Stomach (tissue), 8 donors: ENCODE measurements at regions not wholly inside any gene's neighbourhood (a gene's known extent, or its start where the extent isn't known, plus 50 kb on each side); places are given as distances from the start of the nearest gene placed in this dataset.

Experiments used
- DNase-seq, 2 donors: peaks; one replicate each; pipeline versions ENCODE4 v3.0.0 to v3.0.0-alpha.2; 2013 to 2019
- H3K27ac ChIP-seq, 5 donors: fragments of 200-600 bp in 4 of 5; sonication (generic) in 4 of 5; one replicate each; pipeline ENCODE4 v1.5.1; 2013 to 2019; ENCODE audit warnings: mild to moderate bottlenecking in 1 of 5, moderate library complexity in 1 of 5
- H3K27me3 ChIP-seq, 3 donors: fragments of 200-600 bp; sonication (generic); one replicate each; pipeline ENCODE4 v1.5.1; 2017 to 2019; ENCODE audit warnings: mixed run types in 1 of 3
- H3K36me3 ChIP-seq, 4 donors: fragments of 200-600 bp; sonication (generic); 1 replicate in 3 of 4; 2 replicates in 1 of 4; pipeline ENCODE4 v1.5.1; 2016 to 2019
- H3K4me1 ChIP-seq, 4 donors: fragments of 200-600 bp; sonication (generic); one replicate each; pipeline ENCODE4 v1.5.1; 2016 to 2019
- H3K4me3 ChIP-seq, 4 donors: fragments of 200-600 bp; sonication (generic) in 3 of 4; one replicate each; pipeline ENCODE4 v1.5.1; 2016 to 2019; ENCODE audit warnings: mild to moderate bottlenecking in 1 of 4
- H3K9me3 ChIP-seq, 4 donors: fragments of 200-600 bp; sonication (generic); one replicate each; pipeline ENCODE4 v1.5.1; 2016 to 2019
- CTCF ChIP-seq, 7 experiments: fragments of 450-650 bp in 4 of 7; fragments of 200-600 bp in 3 of 7; sonication (generic) in 3 of 7; IDR thresholded peaks; one replicate each; pipeline ENCODE4 v1.5.1; 2016 to 2019; ENCODE audit warnings: antibody characterized with exemption in 7 of 7, control low read depth in 2 of 7, mild to moderate bottlenecking in 1 of 7
- EP300 ChIP-seq: sonication (generic); formaldehyde crosslinking; IDR thresholded peaks from one replicate; pipeline ENCODE4 v1.6.1; 2017; ENCODE audit warnings: antibody characterized with exemption
- POLR2A ChIP-seq, 4 donors: fragments of 450-650 bp; IDR thresholded peaks; one replicate each; pipeline ENCODE4 v1.6.1; 2016; ENCODE audit warnings: antibody characterized with exemption in 4 of 4, control low read depth in 2 of 4, mild to moderate bottlenecking in 1 of 4, moderate library complexity in 1 of 4
- POLR2AphosphoS5 ChIP-seq, 3 donors: sonication (generic); formaldehyde crosslinking; IDR thresholded peaks; one replicate each; pipeline ENCODE4 v1.6.1; 2016; ENCODE audit warnings: antibody characterized with exemption in 3 of 3
- WGBS, 5 donors: extraction: QIAGEN DNeasy Blood & Tissue Kit in 3 of 5; methylation state at CpG; one replicate each; pipeline versions ENCODE4 v1.1.5 to v1.1.7; 2013 to 2018; 5-methylcytosine and 5-hydroxymethylcytosine counted together
- intact Hi-C: fragments of 100-400 bp; cut with DNase I; formaldehyde crosslinking; loops from one replicate; pipeline ENCODE4 v1.15.1; 2023; ENCODE audit warnings: low total_unique reads
- donor health status: healthy with polysubstance abuse.
- donor health status: Bipolar disorder and iron deficiency.
- donor health status: healthy.

DNA sequence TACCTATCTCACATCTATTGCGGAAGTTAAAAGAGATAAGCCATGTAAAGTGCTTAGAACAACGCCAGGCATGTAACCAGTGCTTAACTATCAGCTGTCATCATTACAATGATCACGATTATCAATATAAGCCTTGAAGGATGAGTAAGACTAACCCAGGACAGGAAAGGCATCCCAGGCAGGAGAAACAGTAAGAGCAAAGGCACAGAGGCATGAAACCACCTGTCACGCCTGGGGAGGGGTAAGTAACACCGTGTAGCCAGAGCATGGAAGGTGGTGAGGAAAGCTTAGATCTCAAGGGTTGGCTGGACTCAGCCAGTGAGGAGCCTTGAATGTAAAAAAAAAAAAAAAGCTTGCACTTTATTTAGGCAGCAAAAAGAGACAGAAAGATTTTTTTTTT, 71.7 kb upstream of the NOCT start:
- no peaks in the 10 kb centered on the region for H3K9me3 ChIP-seq
- 84 to 94% (median 88%) methylated on average over 5 of the region's 5 CpGs for WGBS, 5 donors
- H3K27ac ChIP-seq, result no peak overlapping the region
- H3K36me3 ChIP-seq, result no peaks in the 10 kb centered on the region
- TF ChIP-seq POLR2AphosphoS5 (IDR thresholded peaks at IDR 0.05), result no peak
- TF ChIP-seq EP300, result no peak
- intact Hi-C loops, result no loop called here
- DNase-seq, result no peak
- H3K4me1 ChIP-seq, result no peaks in the 10 kb centered on the region
- H3K4me3 ChIP-seq, result no peak overlapping the region
- H3K27me3 ChIP-seq, result no peaks in the 10 kb centered on the region

GRCh38 chr4:138941037-138941436, 74.5 kb upstream of the NOCT start:
- TF ChIP-seq POLR2AphosphoS5 (IDR thresholded peaks at IDR 0.05) (no peak), POLR2A (IDR thresholded peaks at IDR 0.05) (no peak), CTCF (IDR thresholded peaks at IDR 0.05) (no peak), EP300 (no peak)
- H3K27me3 ChIP-seq, result no peaks in the 10 kb centered on the region
- 91 to 96% (median 93%) methylated on average over 1 of the region's 1 CpG for WGBS, 5 donors
- H3K4me1 ChIP-seq, result peaks cover 0 to 5% (median 2%) of the 10 kb centered on the region in 4 donors
- H3K27ac ChIP-seq, result no peak overlapping the region
- intact Hi-C loops, result no loop called here
- H3K4me3 ChIP-seq, result no peak overlapping the region
- no peaks in the 10 kb centered on the region for H3K36me3 ChIP-seq
- no peak for DNase-seq
- no peaks in the 10 kb centered on the region for H3K9me3 ChIP-seq

DNA sequence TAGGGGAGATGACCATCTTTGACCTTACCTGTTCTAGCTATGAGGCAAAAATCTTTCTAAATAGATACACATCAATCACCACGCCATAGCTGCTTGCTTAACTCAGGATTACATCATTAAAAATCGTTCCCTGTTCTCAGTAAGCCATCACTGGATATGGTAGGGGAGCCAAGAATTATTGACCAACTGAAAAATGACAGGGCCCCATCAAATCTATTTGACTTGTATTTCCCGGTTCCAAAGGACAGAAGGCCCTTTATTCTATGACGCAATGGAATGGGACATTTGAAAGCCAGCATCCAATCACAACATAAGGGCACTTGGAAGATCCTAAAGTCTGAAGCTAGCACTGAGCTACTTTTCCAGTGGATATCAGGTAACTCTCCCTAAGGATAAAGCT, 75.6 kb upstream of the NOCT start:
- intact Hi-C loops, result no loop called here
- 45 to 58% (median 54%) methylated on average over 4 of the region's 4 CpGs for WGBS, 5 donors
- Histone ChIP-seq H3K4me3 (no peak overlapping the region), H3K9me3 (no peaks in the 10 kb centered on the region), H3K27me3 (no peaks in the 10 kb centered on the region), H3K4me1 (peaks cover 0 to 5% (median 2%) of the 10 kb centered on the region in 4 donors), H3K36me3 (no peaks in the 10 kb centered on the region), H3K27ac (no peak overlapping the region)
- no peak for TF ChIP-seq POLR2AphosphoS5 (IDR thresholded peaks at IDR 0.05)
- no peak for TF ChIP-seq CTCF (IDR thresholded peaks at IDR 0.05)
- TF ChIP-seq EP300, result no peak
- no peak for TF ChIP-seq POLR2A (IDR thresholded peaks at IDR 0.05)
- no peak for DNase-seq

DNA sequence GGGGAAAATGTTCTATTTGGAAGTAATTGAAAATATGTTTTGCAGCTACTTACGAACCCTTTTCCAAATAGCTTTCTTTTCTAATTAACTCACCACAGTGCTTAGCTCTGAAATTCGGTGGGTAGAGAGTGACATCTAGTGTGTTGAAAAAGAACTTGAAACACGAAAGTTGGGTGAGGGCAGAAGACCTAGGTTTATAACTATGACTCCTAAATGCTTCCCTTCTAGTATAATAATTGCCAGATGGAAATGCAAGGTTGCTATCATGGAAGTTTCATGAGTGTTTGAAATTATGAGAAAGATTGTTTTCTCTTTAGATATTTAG, 77.3 kb upstream of the NOCT start:
- 3 to 10% (median 7%) methylated on average over 3 of the region's 3 CpGs for WGBS, 5 donors
- H3K27me3 ChIP-seq, result no peaks in the 10 kb centered on the region
- peak in 1 of 2 donors; percentile 67 for DNase-seq
- no peaks in the 10 kb centered on the region for H3K9me3 ChIP-seq
- no peak overlapping the region for H3K4me3 ChIP-seq
- intact Hi-C loops, result no loop called here
- H3K4me1 ChIP-seq, result peaks cover 0 to 5% (median 2%) of the 10 kb centered on the region in 4 donors
- H3K36me3 ChIP-seq, result no peaks in the 10 kb centered on the region
- H3K27ac ChIP-seq, result no peak overlapping the region
- TF ChIP-seq CTCF (IDR thresholded peaks at IDR 0.05), result peak in 1 of 7 experiments; percentile 39
- no peak for TF ChIP-seq EP300
- TF ChIP-seq POLR2A (IDR thresholded peaks at IDR 0.05), result no peak
- no peak for TF ChIP-seq POLR2AphosphoS5 (IDR thresholded peaks at IDR 0.05)

- peaks cover 0 to 5% (median 2%) of the 10 kb centered on the region in 4 donors for H3K4me1 ChIP-seq
- intact Hi-C loops, result no loop called here
- no peaks in the 10 kb centered on the region for H3K9me3 ChIP-seq
- no peak overlapping the region for H3K4me3 ChIP-seq
- no peak for DNase-seq
- no peak overlapping the region for H3K27ac ChIP-seq
- 41 to 54% (median 46%) methylated on average over 4 of the region's 4 CpGs for WGBS, 5 donors
- TF ChIP-seq POLR2AphosphoS5 (IDR thresholded peaks at IDR 0.05) (no peak), EP300 (no peak), POLR2A (IDR thresholded peaks at IDR 0.05) (no peak), CTCF (IDR thresholded peaks at IDR 0.05) (no peak)
- no peaks in the 10 kb centered on the region for H3K27me3 ChIP-seq
- no peaks in the 10 kb centered on the region for H3K36me3 ChIP-seq
Observed at GRCh38 chr4:138935135-138935807, 80.3 kb upstream of the NOCT start.
